ENCODE measurements at regions not wholly inside any gene's neighbourhood (a gene's known extent, or its start where the extent isn't known, plus 50 kb on each side); places are given as distances from the start of the nearest gene placed in this dataset.
A peak's percentile ranks its signal among the peaks of the same experiment; 100 is the strongest.

- Mint-ChIP-seq H3K9me3 (no peaks in the 10 kb centered on the region), H3K4me3 (no peak overlapping the region), H3K4me1 (peaks cover 0 to 4% (median 0%) of the 10 kb centered on the region in 3 donors), H3K27ac (no peak overlapping the region), H3K36me3 (no peaks in the 10 kb centered on the region), H3K27me3 (peaks cover 0 to 8% of the 10 kb centered on the region in 2 donors)
- DNase-seq (no peak), ATAC-seq (replicated peaks in 1 of 4) (no peak)
- ChIA-PET POLR2A (no interaction called here), CTCF (no interaction called here)
- WGBS (ENCODE audit: insufficient coverage): no CpG with 5 or more reads among the region's 4 CpGs
- Histone ChIP-seq H3K4me1 (ENCODE audit: control insufficient read depth in 1 of 2, extremely low read depth in 1 of 2, insufficient read depth in 2 of 2, low read length in 2 of 2) (no peaks in the 10 kb centered on the region), H3K9me3 (no peaks in the 10 kb centered on the region), H3K27me3 (replicated peaks in 1 of 2; ENCODE audit: control insufficient read depth in 2 of 2, extremely low read depth in 1 of 2, insufficient read depth in 2 of 2, low read length in 1 of 2) (peaks cover 0 to 4% of the 10 kb centered on the region in 2 experiments), H3K27ac (ENCODE audit: low read length) (no peak overlapping the region), H3K4me3 (ENCODE audit: control insufficient read depth in 1 of 2, extremely low read depth in 1 of 2, low read length in 1 of 2) (no peak overlapping the region), H3K36me3 (ENCODE audit: control insufficient read depth in 2 of 2, extremely low read depth in 1 of 2, insufficient read depth in 1 of 2, low read length in 1 of 2) (no peaks in the 10 kb centered on the region)
These were observed 147.5 kb downstream of the CAAP1 start for GRCh38 chr9:26745111-26745510.

- Mint-ChIP-seq H3K27me3 (peaks cover 0 to 13% of the 10 kb centered on the region in 2 donors), H3K36me3 (no peaks in the 10 kb centered on the region), H3K27ac (no peak overlapping the region), H3K9me3 (peaks cover 0 to 5% (median 4%) of the 10 kb centered on the region in 3 donors), H3K4me1 (peaks cover 0 to 4% (median 0%) of the 10 kb centered on the region in 3 donors), H3K4me3 (no peak overlapping the region)
- Histone ChIP-seq H3K36me3 (ENCODE audit: control insufficient read depth in 2 of 2, extremely low read depth in 1 of 2, insufficient read depth in 1 of 2, low read length in 1 of 2) (no peaks in the 10 kb centered on the region), H3K27ac (ENCODE audit: low read length) (no peak overlapping the region), H3K4me3 (ENCODE audit: control insufficient read depth in 1 of 2, extremely low read depth in 1 of 2, low read length in 1 of 2) (no peak overlapping the region), H3K4me1 (ENCODE audit: control insufficient read depth in 1 of 2, extremely low read depth in 1 of 2, insufficient read depth in 2 of 2, low read length in 2 of 2) (no peaks in the 10 kb centered on the region), H3K27me3 (replicated peaks in 1 of 2; ENCODE audit: control insufficient read depth in 2 of 2, extremely low read depth in 1 of 2, insufficient read depth in 2 of 2, low read length in 1 of 2) (peaks cover 0 to 4% of the 10 kb centered on the region in 2 experiments), H3K9me3 (no peaks in the 10 kb centered on the region)
- ChIA-PET CTCF (interaction anchor here in 1 of 2 donors (0.7 kb wide), 1 partner anchor 39 kb away, joined by 3 read pairs; no protein-coding TSS in a partner anchor), POLR2A (interaction anchor here in 1 of 2 donors (0.6 kb wide), 1 partner anchor 363 kb away, joined by 6 read pairs; no protein-coding TSS in a partner anchor)
- DNase-seq: peak in 1 of 35 experiments; percentile 38
- no peak for ATAC-seq (replicated peaks in 1 of 4)
- no CpG with 5 or more reads among the region's 2 CpGs for WGBS (ENCODE audit: insufficient coverage)
These were observed 148.2 kb downstream of the CAAP1 start for GRCh38 chr9:26744191-26744965.

GRCh38 chr9:26742828-26743476, 149.7 kb downstream of the CAAP1 start:
- no peak overlapping the region for H3K27ac Mint-ChIP-seq
- H3K9me3 Mint-ChIP-seq: peaks cover 4 to 17% (median 4%) of the 10 kb centered on the region in 3 donors
- Histone ChIP-seq H3K4me3 (ENCODE audit: control insufficient read depth in 1 of 2, extremely low read depth in 1 of 2, low read length in 1 of 2) (no peak overlapping the region), H3K4me1 (ENCODE audit: control insufficient read depth in 1 of 2, extremely low read depth in 1 of 2, insufficient read depth in 2 of 2, low read length in 2 of 2) (no peaks in the 10 kb centered on the region), H3K9me3 (no peaks in the 10 kb centered on the region), H3K27ac (ENCODE audit: low read length) (no peak overlapping the region), H3K36me3 (ENCODE audit: control insufficient read depth in 2 of 2, extremely low read depth in 1 of 2, insufficient read depth in 1 of 2, low read length in 1 of 2) (no peaks in the 10 kb centered on the region), H3K27me3 (replicated peaks in 1 of 2; ENCODE audit: control insufficient read depth in 2 of 2, extremely low read depth in 1 of 2, insufficient read depth in 2 of 2, low read length in 1 of 2) (peaks cover 0 to 4% of the 10 kb centered on the region in 2 experiments)
- no peak overlapping the region for H3K4me3 Mint-ChIP-seq
- ATAC-seq (replicated peaks in 1 of 4) (no peak), DNase-seq (no peak)
- no peaks in the 10 kb centered on the region for H3K36me3 Mint-ChIP-seq
- WGBS (ENCODE audit: insufficient coverage): no CpG with 5 or more reads among the region's 2 CpGs
- CTCF ChIA-PET: interaction anchor here in 1 of 2 donors (0.6 kb wide), 1 partner anchor 104 kb away, joined by 4 read pairs; no protein-coding TSS in a partner anchor
- H3K27me3 Mint-ChIP-seq: peaks cover 0 to 16% of the 10 kb centered on the region in 2 donors
- POLR2A ChIA-PET: no interaction called here
- peaks cover 0 to 4% (median 0%) of the 10 kb centered on the region in 3 donors for H3K4me1 Mint-ChIP-seq

- no peaks in the 10 kb centered on the region for H3K9me3 ChIP-seq
- ChIA-PET CTCF (no interaction called here), POLR2A (no interaction called here)
- H3K4me1 Mint-ChIP-seq: no peaks in the 10 kb centered on the region
- no peaks in the 10 kb centered on the region for H3K36me3 ChIP-seq (ENCODE audit: control insufficient read depth in 2 of 2, extremely low read depth in 1 of 2, insufficient read depth in 1 of 2, low read length in 1 of 2)
- no peak overlapping the region for H3K4me3 Mint-ChIP-seq
- H3K4me3 ChIP-seq (ENCODE audit: control insufficient read depth in 1 of 2, extremely low read depth in 1 of 2, low read length in 1 of 2): no peak overlapping the region
- no CpG with 5 or more reads among the region's 4 CpGs for WGBS (ENCODE audit: insufficient coverage)
- H3K9me3 Mint-ChIP-seq: peaks cover 23 to 42% (median 26%) of the 10 kb centered on the region in 3 donors
- H3K27me3 Mint-ChIP-seq: peaks cover 16 to 19% of the 10 kb centered on the region in 2 donors
- ATAC-seq (replicated peaks in 1 of 4) (no peak), DNase-seq (no peak)
- no peaks in the 10 kb centered on the region for H3K36me3 Mint-ChIP-seq
- no peak overlapping the region for H3K27ac Mint-ChIP-seq
- no peaks in the 10 kb centered on the region for H3K4me1 ChIP-seq (ENCODE audit: control insufficient read depth in 1 of 2, extremely low read depth in 1 of 2, insufficient read depth in 2 of 2, low read length in 2 of 2)
- no peak overlapping the region for H3K27ac ChIP-seq (ENCODE audit: low read length)
- peaks cover 0 to 11% of the 10 kb centered on the region in 2 experiments for H3K27me3 ChIP-seq (replicated peaks in 1 of 2; ENCODE audit: control insufficient read depth in 2 of 2, extremely low read depth in 1 of 2, insufficient read depth in 2 of 2, low read length in 1 of 2)
These were observed 157.4 kb downstream of the CAAP1 start for GRCh38 chr9:26735160-26735559.

GRCh38 chr9:26729187-26729586, 163.4 kb downstream of the CAAP1 start:
- no CpG with 5 or more reads among the region's 3 CpGs for WGBS (ENCODE audit: insufficient coverage)
- DNase-seq: no peak
- ChIA-PET CTCF (no interaction called here), POLR2A (no interaction called here)
- ATAC-seq (replicated peaks in 1 of 4): no peak
- Histone ChIP-seq H3K27me3 (replicated peaks in 1 of 2; ENCODE audit: control insufficient read depth in 2 of 2, extremely low read depth in 1 of 2, insufficient read depth in 2 of 2, low read length in 1 of 2) (no peaks in the 10 kb centered on the region), H3K4me1 (ENCODE audit: control insufficient read depth in 1 of 2, extremely low read depth in 1 of 2, insufficient read depth in 2 of 2, low read length in 2 of 2) (no peaks in the 10 kb centered on the region), H3K9me3 (no peaks in the 10 kb centered on the region), H3K4me3 (ENCODE audit: control insufficient read depth in 1 of 2, extremely low read depth in 1 of 2, low read length in 1 of 2) (no peak overlapping the region), H3K36me3 (ENCODE audit: control insufficient read depth in 2 of 2, extremely low read depth in 1 of 2, insufficient read depth in 1 of 2, low read length in 1 of 2) (no peaks in the 10 kb centered on the region), H3K27ac (ENCODE audit: low read length) (no peak overlapping the region)
- Mint-ChIP-seq H3K4me3 (no peak overlapping the region), H3K27ac (no peak overlapping the region), H3K4me1 (no peaks in the 10 kb centered on the region), H3K27me3 (peaks cover 2 to 4% of the 10 kb centered on the region in 2 donors), H3K36me3 (no peaks in the 10 kb centered on the region), H3K9me3 (peaks cover 12 to 13% (median 12%) of the 10 kb centered on the region in 3 donors)

- H3K27me3 Mint-ChIP-seq: peaks cover 4 to 9% of the 10 kb centered on the region in 2 donors
- H3K36me3 Mint-ChIP-seq: no peaks in the 10 kb centered on the region
- WGBS (ENCODE audit: insufficient coverage): 93% methylated on average over 3 of the region's 3 CpGs
- H3K4me3 Mint-ChIP-seq: no peak overlapping the region
- no peak overlapping the region for H3K4me3 ChIP-seq (ENCODE audit: control insufficient read depth in 1 of 2, extremely low read depth in 1 of 2, low read length in 1 of 2)
- ATAC-seq (replicated peaks in 1 of 4): no peak
- H3K9me3 Mint-ChIP-seq: peaks cover 5 to 8% (median 7%) of the 10 kb centered on the region in 3 donors
- no peak for DNase-seq
- peaks cover 0 to 2% (median 0%) of the 10 kb centered on the region in 3 donors for H3K4me1 Mint-ChIP-seq
- H3K27me3 ChIP-seq (replicated peaks in 1 of 2; ENCODE audit: control insufficient read depth in 2 of 2, extremely low read depth in 1 of 2, insufficient read depth in 2 of 2, low read length in 1 of 2): no peaks in the 10 kb centered on the region
- CTCF ChIA-PET: no interaction called here
- POLR2A ChIA-PET: interaction anchor here in 1 of 2 donors (0.6 kb wide), 1 partner anchor 10 kb away, joined by 10 read pairs; no protein-coding TSS in a partner anchor
- H3K4me1 ChIP-seq (ENCODE audit: control insufficient read depth in 1 of 2, extremely low read depth in 1 of 2, insufficient read depth in 2 of 2, low read length in 2 of 2): no peaks in the 10 kb centered on the region
- H3K9me3 ChIP-seq: no peaks in the 10 kb centered on the region
- H3K27ac Mint-ChIP-seq: no peak overlapping the region
- no peaks in the 10 kb centered on the region for H3K36me3 ChIP-seq (ENCODE audit: control insufficient read depth in 2 of 2, extremely low read depth in 1 of 2, insufficient read depth in 1 of 2, low read length in 1 of 2)
- H3K27ac ChIP-seq (ENCODE audit: low read length): no peak overlapping the region
These were observed 165.1 kb downstream of the CAAP1 start for GRCh38 chr9:26727471-26727870.
